ENCODE measurements at regions not wholly inside any gene's neighbourhood (a gene's known extent, or its start where the extent isn't known, plus 50 kb on each side); places are given as distances from the start of the nearest gene placed in this dataset.

DNA sequence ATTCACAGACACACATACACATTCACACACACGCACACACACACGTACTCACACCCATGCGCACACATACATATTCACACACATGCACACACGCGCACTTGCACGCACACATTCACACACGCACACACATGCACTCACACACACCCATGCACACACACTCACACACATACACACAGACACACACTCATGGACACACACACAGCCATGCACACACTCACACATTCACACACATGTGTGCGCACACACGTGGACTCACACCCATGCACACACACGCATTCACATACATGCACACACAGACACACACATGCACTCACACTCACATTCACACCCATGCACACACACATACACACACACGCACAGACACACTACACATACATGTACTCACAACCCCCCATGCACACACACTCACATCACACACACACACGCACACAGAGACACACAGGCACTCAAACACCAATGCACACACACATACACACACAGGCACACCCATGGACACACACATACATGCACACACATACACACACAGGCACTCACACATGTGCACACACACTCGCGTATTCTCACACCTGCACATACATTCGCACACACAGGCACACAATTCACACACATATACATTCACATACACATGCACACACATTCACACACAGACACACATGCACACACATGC lies 589.1 kb downstream of the PTPRU start:
- no peak for DNase-seq (ENCODE audit: low read depth in 2 of 2)

DNA sequence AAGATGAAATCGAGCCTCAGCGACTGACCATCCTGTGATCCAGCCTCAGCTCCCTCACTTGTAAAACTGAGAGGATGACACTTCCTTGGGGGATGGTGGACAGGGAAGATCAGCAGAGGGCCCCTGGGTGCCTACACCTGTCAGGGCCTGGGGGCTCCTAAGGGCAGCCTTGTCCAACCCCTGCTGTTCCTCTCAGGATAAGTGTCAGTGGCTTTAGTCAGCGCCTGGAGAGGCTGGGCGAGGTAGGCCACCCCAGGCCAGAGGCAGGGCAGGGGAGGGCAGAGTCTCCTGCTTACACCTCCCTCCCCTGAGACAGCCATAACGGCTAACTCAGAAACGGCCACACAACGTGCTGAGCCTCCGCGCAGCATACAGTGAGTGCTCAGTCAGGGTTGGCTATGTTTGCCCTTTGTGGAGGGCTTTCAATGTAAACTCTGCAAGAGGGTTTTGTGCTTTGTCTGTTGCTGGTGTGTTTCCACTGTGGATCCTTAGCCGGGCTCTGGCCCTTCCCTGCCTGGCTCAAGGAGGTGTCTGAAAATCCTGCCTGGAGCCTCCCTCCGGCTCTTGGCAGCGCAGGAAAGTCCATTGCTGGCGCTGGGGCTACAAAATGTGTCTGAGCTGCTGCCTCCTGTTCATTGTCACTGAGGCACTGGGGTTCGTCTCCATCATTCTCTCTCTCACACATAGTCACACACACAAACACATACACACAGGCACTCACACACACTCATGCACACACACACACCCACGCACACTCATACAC lies 588.4 kb downstream of the PTPRU start:
- no peak for DNase-seq (ENCODE audit: low read depth in 2 of 2)

GRCh38 chr1:29824025-29824424 lies 587.7 kb downstream of the PTPRU start:
- DNase-seq (ENCODE audit: low read depth in 2 of 2), result no peak

DNA sequence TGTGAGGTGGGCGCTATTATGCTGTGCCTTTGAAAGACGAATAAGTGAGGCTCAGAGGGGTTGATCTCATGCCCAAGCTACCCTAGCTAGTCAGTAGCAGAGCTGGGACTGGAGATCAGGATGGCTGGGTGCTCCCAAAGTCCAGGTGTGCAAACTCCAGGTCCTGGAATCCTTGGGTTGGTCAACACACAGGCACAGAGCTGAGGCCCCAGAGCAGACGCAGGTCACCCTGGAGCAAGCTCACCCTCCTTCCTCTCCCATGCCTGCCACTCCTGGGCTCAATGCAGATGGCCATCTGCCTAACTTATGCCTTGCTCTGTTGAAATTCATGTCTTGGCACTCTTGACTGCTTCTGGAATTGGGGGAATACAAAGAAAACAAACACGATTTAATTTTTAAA lies 587.2 kb downstream of the PTPRU start:
- DNase-seq (ENCODE audit: low read depth in 2 of 2), result no peak

GRCh38 chr1:29821605-29822004 lies 585.3 kb downstream of the PTPRU start:
- DNase-seq (ENCODE audit: low read depth in 2 of 2), result no peak

DNA sequence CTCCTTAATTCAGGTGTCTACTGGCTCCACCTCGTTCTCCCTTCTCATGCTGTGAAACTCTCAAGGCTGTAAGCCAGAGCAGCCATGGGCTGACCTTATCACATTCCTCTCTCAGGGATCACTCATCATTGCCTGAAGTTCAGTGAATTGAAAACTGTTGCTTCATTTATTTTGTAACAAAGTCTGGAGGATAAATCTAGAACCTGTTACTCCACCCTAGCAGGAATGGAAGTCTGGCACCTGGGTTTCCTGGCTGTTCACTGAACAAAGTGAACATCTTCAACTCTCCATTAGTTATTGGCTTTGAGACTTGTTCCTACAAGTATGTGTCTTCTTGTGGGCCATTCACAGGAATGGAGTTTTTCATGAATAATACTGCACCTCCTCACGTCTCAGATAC lies 584.1 kb downstream of the PTPRU start:
- DNase-seq (ENCODE audit: low read depth in 2 of 2), result no peak

- DNase-seq (ENCODE audit: low read depth in 2 of 2), result no peak
Observed at GRCh38 chr1:29812408-29813135, 576.2 kb downstream of the PTPRU start.

- DNase-seq (ENCODE audit: low read depth in 2 of 2), result no peak
Observed at GRCh38 chr1:29811727-29812407, 575.5 kb downstream of the PTPRU start.

DNA sequence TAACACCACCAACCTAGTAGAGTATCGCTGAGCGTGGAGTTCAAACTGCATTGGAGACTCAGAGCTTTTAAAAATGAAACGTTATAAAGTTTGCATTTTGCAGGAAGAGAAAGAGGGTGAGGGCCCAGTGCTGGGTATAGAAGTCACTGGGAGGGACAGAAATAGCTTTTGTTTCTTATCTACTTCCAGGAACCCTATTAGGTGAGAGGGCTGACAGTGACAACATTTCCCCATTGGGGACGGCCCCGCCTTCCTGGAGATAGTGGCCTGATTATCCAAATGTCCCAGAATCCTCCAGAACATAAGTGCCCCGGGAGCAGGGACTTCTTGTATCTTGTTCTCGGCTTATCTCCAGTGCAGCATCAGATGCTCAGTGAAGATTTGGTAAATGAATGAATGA lies 574.9 kb downstream of the PTPRU start:
- DNase-seq (ENCODE audit: low read depth in 2 of 2), result no peak

- no peak for DNase-seq (ENCODE audit: low read depth in 2 of 2)
Observed at GRCh38 chr1:29810121-29811120, 574.1 kb downstream of the PTPRU start.

DNA sequence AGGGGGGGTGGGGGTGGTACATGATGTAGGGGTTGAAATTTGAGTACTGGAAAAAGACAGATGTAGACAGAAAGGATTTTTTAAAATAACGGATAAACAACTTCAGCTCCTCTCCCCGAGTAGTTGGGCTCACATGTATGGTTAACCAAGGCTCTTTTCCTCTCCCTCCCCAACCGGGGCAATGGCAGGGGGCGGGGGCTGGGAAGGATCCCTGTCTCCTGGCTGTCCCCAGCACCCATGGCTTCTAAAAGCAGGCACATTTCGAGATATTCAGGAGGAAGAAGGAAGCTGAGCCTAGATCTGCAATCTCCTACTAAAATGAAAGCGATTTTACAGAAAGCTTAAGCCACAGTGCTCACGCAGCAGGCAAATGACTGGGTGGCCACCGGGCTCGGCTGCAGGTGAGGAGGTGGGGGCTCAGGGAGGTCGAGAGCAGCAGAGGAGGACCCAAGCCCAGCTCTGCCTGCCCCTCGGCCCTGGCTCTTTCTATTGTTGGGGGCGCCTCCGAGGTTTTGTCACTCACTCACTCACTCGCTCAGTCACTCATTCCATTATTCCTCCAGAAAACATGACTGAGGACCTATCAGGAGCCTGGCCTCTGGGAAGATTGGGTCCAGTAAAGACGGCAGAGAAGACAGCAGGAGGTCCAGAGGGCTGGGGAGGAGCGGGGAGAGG lies 573.3 kb downstream of the PTPRU start:
- no peak for DNase-seq (ENCODE audit: low read depth in 2 of 2)

GRCh38 chr1:29808141-29808995 lies 572.0 kb downstream of the PTPRU start:
- DNase-seq (ENCODE audit: low read depth in 2 of 2), result no peak

DNA sequence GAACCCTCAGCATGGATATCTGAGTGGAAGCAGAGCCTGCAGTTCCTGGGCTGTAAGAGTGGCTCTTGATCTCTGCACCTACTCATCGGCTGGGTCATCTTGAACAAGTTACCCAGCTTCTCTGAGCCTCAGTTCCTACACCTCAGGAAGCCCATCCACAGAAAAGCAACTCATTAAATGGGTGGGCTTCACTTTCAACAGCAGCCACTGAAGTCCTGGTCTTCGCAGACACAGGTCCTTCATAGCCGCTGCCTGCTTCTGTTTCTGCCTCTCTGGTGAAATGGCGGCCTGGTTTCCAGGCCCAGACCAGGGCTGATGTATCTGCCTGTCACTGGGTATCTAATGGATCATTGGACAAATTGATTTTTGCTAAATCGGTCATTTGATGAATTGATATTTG lies 571.4 kb downstream of the PTPRU start:
- DNase-seq (ENCODE audit: low read depth in 2 of 2), result no peak

DNA sequence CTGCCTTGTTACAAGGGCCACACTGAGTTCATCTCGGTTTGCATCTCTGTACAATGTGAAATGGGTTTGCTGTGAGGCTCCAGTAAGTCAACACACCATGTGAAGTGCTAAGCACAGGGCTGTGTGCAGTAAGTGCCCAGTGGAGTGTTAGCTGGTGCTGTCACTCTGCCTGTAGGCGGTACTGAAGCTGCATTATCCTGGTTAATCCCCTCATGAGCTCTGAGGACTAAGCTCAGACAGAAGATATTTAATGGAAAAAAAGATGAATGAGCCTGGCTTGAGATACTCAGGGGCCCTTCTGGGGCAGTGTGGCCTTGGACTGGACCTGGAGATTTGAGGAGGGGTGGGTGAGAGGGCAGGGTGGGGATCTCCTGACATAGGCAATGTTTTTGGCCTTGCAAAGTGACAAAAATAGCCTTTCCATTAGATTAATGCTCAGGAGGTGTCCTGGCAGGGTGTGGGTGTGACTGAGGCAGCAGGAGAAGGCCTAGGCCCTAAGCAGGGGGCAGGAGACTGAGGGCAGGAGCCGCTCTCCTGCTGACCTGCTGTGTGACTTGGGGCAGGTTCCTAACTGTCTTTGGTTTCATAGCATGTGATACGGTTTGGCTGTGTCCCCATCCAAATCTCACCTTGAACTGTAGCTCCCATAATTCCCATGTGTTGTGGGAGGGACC lies 570.5 kb downstream of the PTPRU start:
- DNase-seq (ENCODE audit: low read depth in 2 of 2), result no peak

- DNase-seq (ENCODE audit: low read depth in 2 of 2), result no peak
Observed at GRCh38 chr1:29805896-29806160, 569.5 kb downstream of the PTPRU start.

DNA sequence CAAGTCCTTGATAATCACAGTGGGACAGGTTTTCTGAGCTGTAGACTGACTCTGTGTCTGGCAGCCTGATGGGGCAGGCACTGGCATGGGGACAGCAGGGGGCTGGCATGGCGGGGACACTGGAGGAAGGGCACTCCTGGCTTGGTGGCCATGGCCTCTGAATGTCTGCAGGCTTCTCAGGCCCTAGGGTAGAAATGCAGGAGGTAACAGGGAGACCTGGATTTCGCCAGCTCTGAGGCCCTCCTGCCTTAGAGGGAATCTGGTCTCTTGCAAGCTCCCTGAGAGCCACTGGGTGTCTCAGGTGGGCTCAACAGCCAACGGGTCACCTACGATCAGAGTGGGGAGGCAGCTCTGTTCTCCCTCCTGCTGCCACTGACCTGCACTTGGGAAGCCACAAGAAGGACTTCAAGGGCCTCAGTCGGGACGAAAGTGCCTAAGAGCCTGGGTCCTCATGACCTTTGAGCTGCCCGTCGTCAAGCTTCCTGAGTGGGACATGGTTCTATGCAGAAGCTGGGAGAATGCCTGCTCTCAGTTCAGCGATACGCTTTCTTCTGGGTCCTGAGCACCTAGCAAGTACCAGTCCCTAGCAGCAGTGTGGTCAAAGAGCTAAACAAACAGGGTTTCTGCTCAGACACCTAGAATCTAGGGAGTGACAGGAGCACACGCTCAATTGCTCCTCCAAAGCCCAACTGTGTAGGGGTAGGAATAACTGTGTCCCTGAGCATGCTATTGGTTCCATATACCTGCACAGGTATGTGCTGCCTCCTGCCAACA lies 569.0 kb downstream of the PTPRU start:
- no peak for DNase-seq (ENCODE audit: low read depth in 2 of 2)

DNA sequence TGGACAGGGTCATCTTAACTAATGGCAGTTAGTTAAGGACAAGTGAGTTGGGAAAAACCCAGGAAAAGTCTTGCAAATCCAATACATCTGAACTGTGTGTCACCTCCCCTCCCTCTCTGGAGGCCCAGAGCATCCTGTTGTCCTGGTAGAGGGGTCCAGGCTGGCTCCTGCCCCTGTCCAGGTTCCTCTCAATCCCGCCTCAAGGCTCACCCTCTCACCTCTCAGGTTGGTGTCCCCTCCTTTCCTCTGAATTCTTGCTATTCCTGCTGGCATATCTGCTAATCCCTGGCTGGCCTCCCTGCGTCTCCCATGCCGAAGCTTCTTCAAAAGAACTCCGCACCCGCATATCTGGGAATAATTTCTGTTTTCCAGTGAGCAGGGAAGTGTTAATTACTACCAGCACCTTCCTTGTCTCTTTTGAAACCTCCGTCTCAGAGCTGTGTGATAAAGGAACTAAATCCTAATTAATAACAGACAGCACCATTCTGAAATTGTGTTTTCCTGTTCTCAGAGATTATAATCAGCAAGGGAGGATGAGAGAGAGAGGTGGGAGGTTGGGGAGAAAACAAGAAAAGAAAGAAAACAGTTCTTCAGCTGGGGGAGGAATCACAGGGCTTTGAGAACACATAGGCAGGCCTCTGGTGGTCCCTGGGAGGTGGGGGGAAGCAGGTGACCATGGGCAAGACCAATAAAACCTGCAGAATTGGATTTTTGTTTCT lies 568.0 kb downstream of the PTPRU start:
- DNase-seq (ENCODE audit: low read depth in 2 of 2), result no peak

- DNase-seq (ENCODE audit: low read depth in 2 of 2), result no peak
Observed at GRCh38 chr1:29803486-29803885, 567.2 kb downstream of the PTPRU start.
